Activated CD8-positive, alpha-beta T cell treated with anti-CD3 and anti-CD28 coated beads for 36 hours (primary cell): ENCODE measurements at regions not wholly inside any gene's neighbourhood (a gene's known extent, or its start where the extent isn't known, plus 50 kb on each side); places are given as distances from the start of the nearest gene placed in this dataset.

Experiments used
- ATAC-seq: fragments of 200-7000 bp; cut with Tn5 transposase; one replicate; pipeline ENCODE4 v1.10.0; 2021; ENCODE audit warnings: mild to moderate bottlenecking, moderate library complexity
- CTCF ChIA-PET: fragments of 350-600 bp; sonication (Branson Sonifier 250); formaldehyde crosslinking; loops from one replicate; lab custom pipeline; 2021; ENCODE audit warnings: antibody characterized with exemption; lab: Charles Lee
- POLR2A ChIA-PET: fragments of 350-600 bp; sonication (Branson Sonifier 250); formaldehyde crosslinking; loops from one replicate; lab custom pipeline; 2021; ENCODE audit warnings: antibody characterized with exemption; lab: Charles Lee
- DNase-seq: peaks from one replicate; pipeline ENCODE4 v3.0.0-alpha.2; 2020
- H3K27ac Mint-ChIP-seq: one replicate; pipeline ENCODE4 v1.8.0; 2021; ENCODE audit warnings: mild to moderate bottlenecking, mixed read lengths
- H3K27me3 Mint-ChIP-seq: one replicate; pipeline ENCODE4 v1.8.0; 2021; ENCODE audit warnings: mixed read lengths
- H3K36me3 Mint-ChIP-seq: one replicate; pipeline ENCODE4 v1.8.0; 2021; ENCODE audit warnings: low read depth, mixed read lengths
- H3K4me1 Mint-ChIP-seq: one replicate; pipeline ENCODE4 v1.8.0; 2021; ENCODE audit warnings: low read depth, mixed read lengths
- H3K4me3 Mint-ChIP-seq: one replicate; pipeline ENCODE4 v1.8.0; 2021; ENCODE audit warnings: mild to moderate bottlenecking, moderate library complexity, mixed read lengths
- H3K9me3 Mint-ChIP-seq: one replicate; pipeline ENCODE4 v1.8.0; 2021; ENCODE audit warnings: mixed read lengths
- CTCF ChIP-seq: fragments of 200-600 bp; IDR thresholded peaks from one replicate; pipeline ENCODE4 v1.8.0; 2022; ENCODE audit warnings: antibody characterized with exemption, mild to moderate bottlenecking
- intact Hi-C: fragments of 100-400 bp; cut with micrococcal nuclease; formaldehyde crosslinking; loops from one replicate; pipeline ENCODE4 v1.10.0; 2022

- TF ChIP-seq CTCF, result no peak
- H3K27ac Mint-ChIP-seq, result no peak overlapping the region
- ChIA-PET CTCF (no interaction called here), POLR2A (no interaction called here)
- H3K36me3 Mint-ChIP-seq, result no peaks in the 10 kb centered on the region
- peaks cover 8% of the 10 kb centered on the region for H3K27me3 Mint-ChIP-seq
- DNase-seq (no peak), ATAC-seq (no peak)
- no peaks in the 10 kb centered on the region for H3K4me1 Mint-ChIP-seq
- H3K9me3 Mint-ChIP-seq, result peaks cover under 1% of the 10 kb centered on the region
- intact Hi-C loops, result no loop called here
- H3K4me3 Mint-ChIP-seq, result no peak overlapping the region
Measured at GRCh38 chr4:41408859-41409593, 128.9 kb upstream of the LIMCH1 start.

- no peaks in the 10 kb centered on the region for H3K4me1 Mint-ChIP-seq
- no peak for TF ChIP-seq CTCF
- no peak overlapping the region for H3K4me3 Mint-ChIP-seq
- peaks cover 11% of the 10 kb centered on the region for H3K27me3 Mint-ChIP-seq
- CTCF ChIA-PET, result no interaction called here
- POLR2A ChIA-PET, result no interaction called here
- intact Hi-C loops, result no loop called here
- no peak for DNase-seq
- H3K9me3 Mint-ChIP-seq, result no peaks in the 10 kb centered on the region
- H3K27ac Mint-ChIP-seq, result no peak overlapping the region
- H3K36me3 Mint-ChIP-seq, result no peaks in the 10 kb centered on the region
- ATAC-seq, result no peak
Measured at GRCh38 chr4:41409594-41409895, 128.4 kb upstream of the LIMCH1 start.

GRCh38 chr4:41410049-41410448, 127.9 kb upstream of the LIMCH1 start:
- intact Hi-C loops, result no loop called here
- no peak for DNase-seq
- Mint-ChIP-seq H3K9me3 (no peaks in the 10 kb centered on the region), H3K4me3 (no peak overlapping the region), H3K27ac (no peak overlapping the region), H3K27me3 (peaks cover 11% of the 10 kb centered on the region), H3K36me3 (no peaks in the 10 kb centered on the region), H3K4me1 (no peaks in the 10 kb centered on the region)
- no peak for ATAC-seq
- no peak for TF ChIP-seq CTCF
- ChIA-PET POLR2A (no interaction called here), CTCF (no interaction called here)

GRCh38 chr4:41413670-41414411, 124.1 kb upstream of the LIMCH1 start:
- DNase-seq (no peak), ATAC-seq (no peak)
- no peaks in the 10 kb centered on the region for H3K36me3 Mint-ChIP-seq
- peaks cover 11% of the 10 kb centered on the region for H3K27me3 Mint-ChIP-seq
- ChIA-PET CTCF (no interaction called here), POLR2A (no interaction called here)
- H3K9me3 Mint-ChIP-seq, result no peaks in the 10 kb centered on the region
- no peak overlapping the region for H3K27ac Mint-ChIP-seq
- H3K4me1 Mint-ChIP-seq, result no peaks in the 10 kb centered on the region
- TF ChIP-seq CTCF, result no peak
- no peak overlapping the region for H3K4me3 Mint-ChIP-seq
- intact Hi-C loops, result no loop called here

- Mint-ChIP-seq H3K4me3 (no peak overlapping the region), H3K27me3 (peaks cover 11% of the 10 kb centered on the region), H3K9me3 (no peaks in the 10 kb centered on the region), H3K27ac (no peak overlapping the region), H3K4me1 (no peaks in the 10 kb centered on the region), H3K36me3 (no peaks in the 10 kb centered on the region)
- intact Hi-C loops, result no loop called here
- POLR2A ChIA-PET, result no interaction called here
- TF ChIP-seq CTCF, result no peak
- DNase-seq, result no peak
- CTCF ChIA-PET, result no interaction called here
- no peak for ATAC-seq
Measured at GRCh38 chr4:41414412-41414779, 123.6 kb upstream of the LIMCH1 start.
